NCI-H82 treated with DMSO at 0.1 percent for 48 hours (cell line): ENCODE measurements at regions not wholly inside any gene's neighbourhood (a gene's known extent, or its start where the extent isn't known, plus 50 kb on each side); places are given as distances from the start of the nearest gene placed in this dataset.
"Not testable (repeated sequence)": the region's sequence is repeated elsewhere in the genome, so short reads cannot be mapped to it uniquely, and the experiment has no call there.

Experiments
- DNase-seq: peaks from one replicate; lab custom pipeline; 2025; ENCODE audit not compliant: unreplicated experiment; lab: John Stamatoyannopoulos, UW

GRCh38 chr5:57774439-57774838 lies 291.8 kb upstream of the ACTBL2 start:
- no peak for DNase-seq

GRCh38 chr5:57772512-57772911 lies 289.9 kb upstream of the ACTBL2 start:
- no peak for DNase-seq

GRCh38 chr5:57770039-57770438 lies 287.4 kb upstream of the ACTBL2 start:
- no peak for DNase-seq

GRCh38 chr5:57768745-57769144 lies 286.1 kb upstream of the ACTBL2 start:
- no peak for DNase-seq

- no peak for DNase-seq
Observed at GRCh38 chr5:57764479-57765089, 282.0 kb upstream of the ACTBL2 start.

GRCh38 chr5:57761513-57761912 lies 278.9 kb upstream of the ACTBL2 start:
- no peak for DNase-seq

- DNase-seq: no peak
Observed at GRCh38 chr5:57754616-57755015, 272.0 kb upstream of the ACTBL2 start.

- no peak for DNase-seq
Observed at GRCh38 chr5:57753446-57753845, 270.8 kb upstream of the ACTBL2 start.

GRCh38 chr5:57751710-57752109 lies 269.1 kb upstream of the ACTBL2 start:
- no peak for DNase-seq

GRCh38 chr5:57750891-57751290 lies 268.3 kb upstream of the ACTBL2 start:
- DNase-seq: no peak

- DNase-seq: no peak
Observed at GRCh38 chr5:57750282-57750681, 267.7 kb upstream of the ACTBL2 start.

- DNase-seq: no peak
Observed at GRCh38 chr5:57749396-57749795, 266.8 kb upstream of the ACTBL2 start.

GRCh38 chr5:57745700-57746651 lies 263.4 kb upstream of the ACTBL2 start:
- no peak for DNase-seq

- no peak for DNase-seq
Observed at GRCh38 chr5:57745029-57745428, 262.4 kb upstream of the ACTBL2 start.

GRCh38 chr5:57741336-57741735 lies 258.7 kb upstream of the ACTBL2 start:
- DNase-seq: no peak

GRCh38 chr5:57738787-57739186 lies 256.2 kb upstream of the ACTBL2 start:
- DNase-seq: no peak

GRCh38 chr5:57738301-57738700 lies 255.7 kb upstream of the ACTBL2 start:
- DNase-seq: no peak

GRCh38 chr5:57736716-57737115 lies 254.1 kb upstream of the ACTBL2 start:
- DNase-seq: no peak

GRCh38 chr5:57735279-57736153 lies 252.9 kb upstream of the ACTBL2 start:
- not testable (repeated sequence) for DNase-seq

- DNase-seq: no peak
Observed at GRCh38 chr5:57734296-57734695, 251.7 kb upstream of the ACTBL2 start.

GRCh38 chr5:57727591-57727990 lies 245.0 kb upstream of the ACTBL2 start:
- no peak for DNase-seq
